Transverse colon (tissue), 4 donors: ENCODE measurements at regions not wholly inside any gene's neighbourhood (a gene's known extent, or its start where the extent isn't known, plus 50 kb on each side); places are given as distances from the start of the nearest gene placed in this dataset.

ENCODE experiments used
- EP300 ChIP-seq: sonication (generic); formaldehyde crosslinking; IDR thresholded peaks from one replicate; pipeline ENCODE4 v1.6.1; 2017; ENCODE audit warnings: antibody characterized with exemption, low read depth
- POLR2A ChIP-seq: fragments of 450-650 bp; IDR thresholded peaks from one replicate; pipeline ENCODE4 v1.6.1; 2016; ENCODE audit warnings: antibody characterized with exemption, mild to moderate bottlenecking, moderate library complexity
- POLR2AphosphoS5 ChIP-seq, 3 donors: sonication (generic); formaldehyde crosslinking; IDR thresholded peaks; one replicate each; pipeline ENCODE4 v1.6.1; 2016; ENCODE audit warnings: antibody characterized with exemption in 3 of 3
- TF ChIP-seq, protein P1 (sequence below), 5 experiments: fragments of 200-600 bp in 3 of 5; fragments of 450-650 bp in 2 of 5; sonication (generic) in 3 of 5; IDR thresholded peaks; 1 replicate in 2 of 5; 2 replicates in 3 of 5; pipeline ENCODE4 v1.5.1; 2016 to 2017; ENCODE audit warnings: antibody characterized with exemption in 5 of 5, inconsistent platforms in 3 of 5, mild to moderate bottlenecking in 2 of 5, moderate library complexity in 1 of 5

DNA sequence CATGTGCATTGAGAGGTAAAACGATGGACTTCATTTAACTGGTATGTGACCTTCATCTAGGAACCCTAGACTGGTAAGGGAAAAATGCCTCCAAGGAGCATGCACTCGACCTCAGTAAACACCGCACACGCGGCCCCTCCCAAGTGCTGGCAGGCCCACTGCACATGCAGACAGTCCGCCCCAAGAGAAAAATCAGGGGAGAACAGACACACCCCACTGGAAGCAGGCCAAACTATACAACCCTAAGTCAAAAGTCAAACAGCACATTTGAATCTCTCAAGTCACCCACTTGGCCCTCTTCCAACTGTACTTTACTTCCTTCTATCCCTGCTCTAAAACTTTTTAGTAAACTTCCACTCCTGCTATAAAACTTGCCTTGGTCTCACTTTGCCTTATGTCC, 250.1 kb upstream of the HES1 start:
- TF ChIP-seq, protein P1, sequence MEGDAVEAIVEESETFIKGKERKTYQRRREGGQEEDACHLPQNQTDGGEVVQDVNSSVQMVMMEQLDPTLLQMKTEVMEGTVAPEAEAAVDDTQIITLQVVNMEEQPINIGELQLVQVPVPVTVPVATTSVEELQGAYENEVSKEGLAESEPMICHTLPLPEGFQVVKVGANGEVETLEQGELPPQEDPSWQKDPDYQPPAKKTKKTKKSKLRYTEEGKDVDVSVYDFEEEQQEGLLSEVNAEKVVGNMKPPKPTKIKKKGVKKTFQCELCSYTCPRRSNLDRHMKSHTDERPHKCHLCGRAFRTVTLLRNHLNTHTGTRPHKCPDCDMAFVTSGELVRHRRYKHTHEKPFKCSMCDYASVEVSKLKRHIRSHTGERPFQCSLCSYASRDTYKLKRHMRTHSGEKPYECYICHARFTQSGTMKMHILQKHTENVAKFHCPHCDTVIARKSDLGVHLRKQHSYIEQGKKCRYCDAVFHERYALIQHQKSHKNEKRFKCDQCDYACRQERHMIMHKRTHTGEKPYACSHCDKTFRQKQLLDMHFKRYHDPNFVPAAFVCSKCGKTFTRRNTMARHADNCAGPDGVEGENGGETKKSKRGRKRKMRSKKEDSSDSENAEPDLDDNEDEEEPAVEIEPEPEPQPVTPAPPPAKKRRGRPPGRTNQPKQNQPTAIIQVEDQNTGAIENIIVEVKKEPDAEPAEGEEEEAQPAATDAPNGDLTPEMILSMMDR (IDR thresholded peaks at IDR 0.05) = no peak
- TF ChIP-seq POLR2A = no peak
- no peak for TF ChIP-seq EP300
- TF ChIP-seq POLR2AphosphoS5 (IDR thresholded peaks at IDR 0.05) = peak in 2 of 3 donors; percentile 57 to 78
